Colon (tissue), 2 donors: ENCODE measurements at regions not wholly inside any gene's neighbourhood (a gene's known extent, or its start where the extent isn't known, plus 50 kb on each side); places are given as distances from the start of the nearest gene placed in this dataset.
"Not testable (repeated sequence)": the region's sequence is repeated elsewhere in the genome, so short reads cannot be mapped to it uniquely, and the experiment has no call there.

Source experiments
- FAIRE-seq: peaks from 2 replicates; lab custom pipeline; 2012; peaks lifted over from hg19 to GRCh38; lab: Jason Lieb, UNC
- donor health status: control.
- donor health status: control.

DNA sequence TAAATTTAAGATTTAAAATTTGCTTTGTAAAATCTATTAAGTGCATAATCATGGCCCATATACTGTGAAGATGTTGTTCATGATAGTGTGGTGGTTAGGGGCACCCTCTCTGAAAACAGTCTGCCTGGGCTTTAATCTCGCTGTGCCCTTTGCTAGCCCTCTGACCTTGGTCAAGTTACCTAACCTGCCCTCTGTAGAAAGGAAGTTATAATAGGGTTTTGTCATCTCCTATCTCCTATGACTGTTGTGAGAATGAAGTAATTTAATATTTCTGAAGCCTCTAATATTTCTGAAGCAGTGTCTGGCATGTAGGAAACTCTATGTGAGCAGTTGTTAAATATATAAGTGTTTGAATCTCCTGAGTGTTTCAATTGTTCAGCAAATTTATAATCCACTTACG lies 116.6 kb upstream of the IVNS1ABP start:
- FAIRE-seq: no peak

DNA sequence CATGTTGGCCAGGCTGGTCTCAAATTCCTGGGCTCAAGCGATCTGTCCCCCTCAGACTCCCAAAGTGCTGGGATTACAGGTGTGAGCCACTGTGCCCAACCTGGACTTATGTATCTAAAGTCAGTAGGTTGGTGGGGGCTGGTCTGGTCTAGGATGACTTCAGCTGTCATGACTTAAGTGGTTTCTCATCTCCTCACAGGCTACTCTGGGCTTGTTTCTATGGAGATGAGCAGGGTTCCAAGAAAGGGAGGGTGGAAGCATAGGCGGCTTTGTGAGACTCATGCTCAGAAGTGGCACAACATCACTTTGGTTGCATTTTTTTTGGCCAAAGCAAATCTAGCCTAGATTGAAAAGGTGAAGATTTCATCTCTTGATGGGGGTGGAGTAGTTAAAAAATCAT lies 115.9 kb upstream of the IVNS1ABP start:
- FAIRE-seq: no peak

DNA sequence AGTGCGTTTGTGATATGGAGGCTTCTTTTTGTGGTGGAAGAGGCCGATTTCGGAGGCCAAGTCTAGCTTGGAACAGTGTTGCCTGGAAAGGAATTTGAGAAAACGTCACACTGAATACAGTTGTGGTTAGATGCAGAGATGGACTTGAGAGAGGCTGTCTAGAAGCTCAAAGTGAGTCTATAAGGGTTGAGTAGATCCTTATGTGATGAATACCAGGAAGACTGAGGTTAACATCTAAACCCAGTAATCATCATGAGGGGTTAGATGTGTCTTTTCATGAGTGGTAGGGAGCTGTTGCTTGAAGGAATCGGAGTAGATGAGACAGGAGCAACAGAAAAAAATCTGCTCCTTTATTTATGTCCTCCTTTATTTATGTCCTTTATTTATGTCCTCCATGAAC lies 114.6 kb upstream of the IVNS1ABP start:
- no peak for FAIRE-seq

DNA sequence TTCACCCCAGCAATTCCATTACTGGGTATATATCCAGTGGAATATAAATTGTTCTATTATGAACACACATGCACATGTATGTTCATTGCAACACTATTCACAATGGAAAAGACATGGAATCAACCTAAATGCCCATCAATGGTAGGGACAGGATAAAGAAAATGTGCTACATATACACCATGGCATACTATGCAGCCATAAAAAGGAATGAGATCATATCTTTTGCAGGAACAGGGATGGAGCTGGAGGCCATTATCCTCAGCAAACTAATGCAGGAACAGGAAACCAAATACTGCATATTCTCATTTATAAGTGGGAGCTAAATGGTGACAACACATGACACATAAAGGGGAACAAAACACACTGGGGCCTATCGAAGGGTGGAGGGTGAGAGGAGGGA lies 112.6 kb upstream of the IVNS1ABP start:
- FAIRE-seq: not testable (repeated sequence)

DNA sequence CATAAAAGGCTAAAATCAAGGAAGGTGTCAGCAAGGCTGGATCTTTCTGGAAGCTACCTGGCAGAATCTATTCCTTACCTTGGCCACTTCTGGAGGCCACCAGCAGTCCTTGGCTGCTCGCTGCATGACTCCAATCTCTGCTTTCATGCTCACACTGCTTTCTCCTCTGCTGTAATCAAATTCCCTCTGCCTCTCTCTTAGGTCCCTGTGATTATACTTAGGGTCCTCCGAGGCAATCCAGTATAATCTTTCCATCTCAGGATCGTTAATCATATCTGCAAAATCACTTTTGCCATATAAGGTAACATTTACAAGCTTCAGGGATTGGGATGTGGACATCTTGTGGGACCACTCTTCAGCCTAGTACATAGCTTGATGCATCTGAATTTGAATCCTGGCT lies 110.7 kb upstream of the IVNS1ABP start:
- FAIRE-seq: no peak

DNA sequence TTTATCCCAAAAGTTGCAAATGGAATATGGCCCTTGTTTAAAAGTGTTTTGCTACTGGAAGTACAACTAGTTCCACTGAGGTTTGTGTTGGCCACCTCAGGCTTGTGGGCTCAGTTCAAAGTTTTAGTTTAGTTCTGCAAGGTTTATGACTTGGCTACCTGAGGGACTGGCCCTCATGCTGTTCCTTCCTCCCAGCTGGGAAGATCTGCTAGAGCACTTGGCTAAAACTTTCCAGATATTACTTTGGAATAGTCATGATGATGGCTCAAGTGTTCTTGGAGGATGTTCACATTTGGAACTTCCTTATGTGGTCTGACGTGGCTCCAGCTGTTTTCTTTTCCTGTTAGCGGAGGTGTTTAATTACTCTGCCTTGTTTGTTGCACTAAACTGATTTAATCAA lies 110.2 kb upstream of the IVNS1ABP start:
- FAIRE-seq: no peak

DNA sequence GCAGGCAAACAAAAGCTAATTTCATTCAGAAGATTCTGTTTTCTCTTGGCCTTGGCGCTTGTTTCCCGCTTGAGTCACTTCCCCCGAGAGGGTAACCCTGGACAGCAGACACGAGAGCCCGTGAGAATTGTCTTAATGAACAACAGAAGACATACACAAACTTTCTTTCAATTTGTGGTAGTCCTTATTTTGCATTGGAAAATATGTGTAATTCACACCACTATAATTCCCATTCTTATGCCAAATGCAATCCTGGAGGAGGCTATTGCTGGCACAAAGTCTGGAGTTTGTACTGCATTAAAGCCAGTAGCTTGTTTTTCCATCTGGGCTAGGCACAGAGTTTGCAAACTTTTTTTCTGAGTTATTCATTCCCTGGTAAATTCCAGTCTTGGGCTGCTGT lies 109.8 kb upstream of the IVNS1ABP start:
- no peak for FAIRE-seq

DNA sequence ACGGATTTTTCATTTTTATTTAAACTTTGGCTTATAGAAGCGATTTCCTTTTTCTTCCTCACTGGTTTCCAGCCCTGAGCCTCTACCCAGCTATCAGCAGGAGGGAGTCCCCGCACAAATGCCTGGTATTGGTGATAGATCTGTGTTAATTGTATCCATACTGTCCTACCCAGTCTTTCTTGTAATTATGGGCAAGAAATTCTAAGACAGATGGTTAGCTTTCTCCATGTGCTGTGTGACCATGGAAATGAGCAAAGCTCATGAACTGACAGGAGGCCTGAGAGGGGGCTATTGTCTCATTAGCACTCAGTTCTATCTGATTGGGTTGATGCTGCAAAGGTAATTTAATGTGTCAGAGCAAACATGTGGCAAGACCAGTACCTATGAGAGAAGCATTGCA lies 108.1 kb upstream of the IVNS1ABP start:
- no peak for FAIRE-seq

DNA sequence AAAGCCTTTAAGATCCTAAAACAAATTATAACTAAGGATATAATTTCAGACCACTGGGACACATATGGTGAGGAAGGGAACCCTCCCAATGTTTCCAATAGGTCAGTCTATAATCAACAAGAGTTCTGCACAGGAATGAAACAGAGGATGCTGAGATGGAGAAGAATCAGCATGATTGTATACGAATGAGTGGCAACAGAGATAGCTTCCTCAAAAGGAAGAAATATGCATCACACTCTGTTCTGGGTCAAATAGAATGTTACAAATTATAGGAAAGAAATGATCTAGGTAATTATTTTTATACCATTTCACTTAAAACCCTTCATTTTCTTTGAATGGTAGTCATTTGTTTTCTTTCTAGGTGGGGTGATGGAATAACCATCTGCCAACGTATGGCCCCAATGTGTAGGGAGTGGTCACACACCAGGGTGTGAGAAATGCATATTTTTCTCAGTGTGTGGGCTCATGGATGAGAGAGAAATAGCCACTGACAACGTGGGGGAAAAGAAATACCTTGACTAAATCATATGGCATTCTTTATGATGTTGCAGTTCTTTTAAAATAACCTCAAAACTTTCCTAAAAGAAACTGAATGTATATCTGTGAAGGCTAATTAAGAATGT lies 104.6 kb upstream of the IVNS1ABP start:
- FAIRE-seq: no peak

DNA sequence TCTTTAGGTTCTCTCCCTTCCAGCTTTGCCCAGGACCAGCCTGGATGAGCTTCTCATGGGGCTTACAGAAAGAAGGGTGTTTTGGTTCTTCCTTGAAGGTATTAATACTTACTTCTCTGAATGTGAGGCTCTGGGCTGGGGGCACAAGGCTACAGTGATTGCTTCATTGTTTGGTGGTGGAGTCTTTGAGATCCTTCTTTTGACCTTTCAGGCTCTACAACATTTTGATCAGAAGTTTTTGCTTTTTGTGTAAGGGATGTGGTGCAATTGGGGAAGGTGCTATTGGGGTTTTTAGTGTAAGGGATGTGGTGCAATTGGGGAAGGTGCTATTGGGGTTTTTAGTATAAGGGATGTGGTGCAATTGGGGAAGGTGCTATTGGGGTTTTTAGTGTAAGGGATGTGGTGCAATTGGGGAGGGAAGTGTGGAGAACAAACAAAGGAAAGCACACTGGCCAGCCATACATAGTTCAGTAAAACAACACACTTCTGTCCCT lies 103.6 kb upstream of the IVNS1ABP start:
- no peak for FAIRE-seq

DNA sequence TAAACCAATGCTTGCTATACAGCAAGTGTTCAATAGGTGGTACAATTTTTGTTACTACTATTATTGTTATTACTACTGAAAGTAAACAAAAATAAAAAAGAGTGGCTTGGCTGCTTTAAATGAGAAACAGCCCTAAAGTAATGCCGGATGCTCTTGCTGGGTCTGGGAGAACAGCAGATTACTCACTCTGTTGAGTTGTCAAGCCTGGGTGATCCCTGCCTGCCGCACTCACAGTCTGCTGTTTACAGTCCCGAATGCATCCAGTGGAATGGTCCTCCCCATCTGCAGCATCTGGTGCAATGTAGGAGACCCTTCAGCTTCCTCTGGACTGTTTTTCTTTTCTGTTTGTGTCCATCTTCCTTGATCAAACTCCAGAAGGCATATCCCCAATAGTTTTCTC lies 102.7 kb upstream of the IVNS1ABP start:
- FAIRE-seq: no peak

DNA sequence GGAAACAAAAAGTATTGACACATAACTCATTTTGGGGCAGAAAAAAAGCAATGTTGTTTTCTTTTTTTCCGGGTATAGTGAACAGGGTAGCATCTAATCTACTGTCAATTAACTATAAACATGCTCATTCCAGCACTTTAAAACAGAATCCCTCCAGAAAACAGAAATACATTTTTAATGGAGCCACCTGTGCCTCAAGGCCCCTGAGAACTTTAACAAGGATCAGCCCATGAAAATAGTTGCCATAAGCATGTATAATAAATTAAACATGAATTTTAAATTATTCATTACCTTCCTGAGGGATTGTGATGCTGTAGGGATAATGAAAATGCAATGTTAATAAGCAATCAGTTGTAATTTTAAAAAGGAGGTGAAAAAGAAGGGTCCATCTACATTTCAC lies 101.4 kb upstream of the IVNS1ABP start:
- FAIRE-seq: no peak

DNA sequence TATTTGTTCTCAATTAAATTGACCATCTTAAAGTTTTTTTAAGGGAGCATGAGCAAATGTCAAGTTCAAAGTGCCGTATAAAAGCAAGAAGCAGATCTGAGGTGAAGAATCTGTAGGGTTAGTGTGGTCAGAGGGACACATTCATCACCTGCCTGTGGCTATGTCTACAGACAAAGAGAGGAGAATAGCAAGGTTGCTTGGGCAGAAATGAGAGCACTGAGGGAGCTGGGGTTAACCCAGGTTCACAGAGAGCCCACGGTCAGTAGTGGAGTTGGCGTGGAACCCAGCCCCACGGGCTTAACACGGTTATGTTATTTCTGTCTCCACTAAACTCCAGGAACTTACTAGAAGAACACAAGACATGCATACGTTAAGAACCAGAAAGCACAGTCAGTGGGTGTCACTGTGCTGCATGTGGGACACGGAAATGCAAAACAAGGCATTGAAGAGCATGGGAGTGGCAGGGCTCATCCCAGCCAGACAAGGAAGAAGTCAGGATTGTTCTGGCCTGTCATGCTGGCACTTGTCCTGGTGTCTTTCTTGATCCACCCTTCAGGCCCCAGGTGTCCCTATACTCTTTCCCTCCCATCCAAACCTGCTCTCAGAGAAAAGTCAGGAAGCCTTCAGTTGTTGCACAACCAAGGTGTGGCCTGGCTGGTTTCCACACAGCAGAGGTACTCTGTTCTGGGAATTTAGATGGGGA lies 95.5 kb upstream of the IVNS1ABP start:
- FAIRE-seq: no peak

DNA sequence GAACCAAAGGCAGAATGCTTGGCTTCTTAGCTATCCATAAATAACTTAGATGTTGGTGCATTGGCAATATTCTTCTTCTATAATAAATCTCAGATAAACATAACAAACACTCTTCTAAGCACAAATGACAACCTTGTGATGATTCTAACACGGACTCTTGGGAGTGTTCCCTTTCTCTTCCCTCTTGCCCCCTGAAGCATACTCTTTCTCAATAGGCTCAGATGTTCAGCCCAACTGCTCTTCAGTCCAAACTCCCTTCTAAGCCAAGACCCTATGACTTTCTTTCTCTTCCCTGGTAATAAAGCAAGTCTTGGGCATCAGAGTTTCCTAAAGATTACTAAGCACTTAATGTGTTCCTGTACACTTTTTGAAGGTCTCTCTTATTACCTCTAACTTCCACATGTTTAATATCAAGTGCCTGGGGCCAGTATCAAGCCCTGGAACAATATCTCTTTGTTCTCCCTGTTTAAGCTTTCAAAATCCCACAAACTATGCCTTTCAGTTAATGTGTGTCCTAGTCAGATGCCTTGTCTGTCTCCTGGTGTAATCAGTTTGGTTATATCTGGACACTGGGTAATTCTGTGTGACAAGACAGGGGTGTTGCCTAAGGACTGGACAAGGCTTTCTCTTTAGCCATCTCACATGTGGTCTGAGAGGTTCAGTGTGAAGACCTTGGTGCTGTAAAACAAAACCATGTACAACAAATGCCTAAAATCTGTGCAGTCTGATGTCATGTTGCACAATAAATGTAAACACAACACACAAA lies 92.9 kb upstream of the IVNS1ABP start:
- no peak for FAIRE-seq

DNA sequence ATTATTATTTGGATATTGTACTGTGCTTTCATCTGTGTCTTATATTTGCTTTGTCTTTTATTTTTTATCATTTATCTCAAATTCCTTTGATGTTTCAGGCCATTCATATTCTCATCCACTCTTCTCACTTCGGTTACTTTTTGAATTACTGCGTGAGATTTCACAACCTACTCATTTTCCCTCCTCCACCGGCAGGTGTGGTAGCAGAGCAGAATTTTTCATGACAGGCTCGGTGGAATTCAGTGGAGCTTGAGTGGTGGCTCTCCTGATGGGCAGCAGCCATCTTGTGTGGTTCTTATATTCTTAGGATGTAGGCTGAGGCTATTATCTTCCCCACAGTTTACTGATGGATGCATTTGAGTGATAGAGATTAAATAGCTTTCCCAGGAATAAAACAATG lies 92.3 kb upstream of the IVNS1ABP start:
- FAIRE-seq: no peak

DNA sequence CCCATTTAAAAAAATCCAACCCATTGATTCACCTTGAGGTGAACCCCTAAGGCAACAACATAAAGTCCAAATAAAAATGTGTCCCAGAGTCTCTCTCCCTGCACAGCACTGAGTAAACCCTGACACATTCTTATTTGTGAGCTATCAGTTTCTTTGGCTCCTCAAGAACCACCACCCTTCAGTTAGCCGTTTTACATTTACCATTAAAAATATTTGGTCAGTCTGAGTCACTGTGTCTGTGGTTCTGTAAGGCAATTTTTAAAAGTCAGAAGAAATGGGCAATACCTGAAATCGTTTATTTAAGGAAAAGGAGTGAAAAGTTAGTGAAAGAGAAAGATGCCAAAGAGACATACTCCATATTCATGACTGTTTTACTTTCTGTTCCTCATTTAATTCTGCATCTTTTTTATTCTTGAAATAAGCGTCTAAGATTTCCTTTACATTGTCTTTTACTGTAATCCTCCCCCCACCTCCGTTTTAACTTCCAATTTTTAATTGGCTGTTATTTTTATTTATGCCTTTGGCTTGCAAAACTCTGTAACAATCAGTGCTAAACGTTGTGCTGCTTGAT lies 91.7 kb upstream of the IVNS1ABP start:
- no peak for FAIRE-seq

DNA sequence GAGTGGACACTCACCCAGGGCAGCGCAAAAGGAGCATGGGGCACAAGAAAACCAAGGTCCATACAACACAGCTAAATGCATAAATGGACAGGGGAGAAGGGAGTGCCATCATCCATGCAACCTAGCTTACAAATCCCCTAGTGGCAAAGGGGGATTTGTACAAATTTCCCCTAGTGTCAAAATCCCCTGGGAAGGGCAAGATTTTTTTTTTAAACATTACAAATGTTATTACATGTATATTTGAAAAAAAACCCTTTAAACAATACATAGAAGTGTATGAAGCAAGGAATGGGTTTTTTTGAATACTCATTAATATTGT lies 89.6 kb upstream of the IVNS1ABP start:
- FAIRE-seq: no peak

DNA sequence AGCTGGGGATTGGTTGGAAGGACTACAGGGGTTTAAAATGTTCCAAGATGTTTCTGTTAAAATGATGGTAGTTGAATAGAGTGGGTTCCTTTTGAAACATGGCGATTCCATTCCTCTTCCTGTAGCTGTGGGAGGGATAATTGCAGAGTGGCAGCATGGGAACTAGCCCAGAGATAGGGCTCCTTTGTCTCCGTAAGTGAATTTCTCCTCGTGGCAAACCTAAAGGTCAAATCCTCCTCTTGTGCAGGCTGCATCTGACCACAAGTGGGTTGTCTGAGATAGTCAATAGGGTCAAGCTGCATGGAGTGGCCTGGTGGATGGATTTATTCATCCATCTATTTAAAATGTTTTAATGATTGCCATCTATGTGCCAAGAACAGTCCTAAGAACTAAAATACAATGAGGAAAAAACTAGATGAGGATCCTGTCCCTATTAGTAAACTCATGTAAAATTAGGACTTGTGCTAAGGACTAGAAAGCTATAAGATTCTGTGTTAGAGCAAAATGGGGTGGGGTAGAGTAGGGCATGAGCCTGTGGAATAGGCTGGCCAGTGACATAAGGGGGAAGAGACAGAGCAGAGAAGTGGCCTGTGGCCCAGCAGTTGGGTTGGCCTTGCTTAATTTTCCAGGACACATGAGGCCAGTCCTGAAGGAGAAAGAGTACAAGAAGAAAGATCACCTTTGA lies 89.1 kb upstream of the IVNS1ABP start:
- FAIRE-seq: no peak

DNA sequence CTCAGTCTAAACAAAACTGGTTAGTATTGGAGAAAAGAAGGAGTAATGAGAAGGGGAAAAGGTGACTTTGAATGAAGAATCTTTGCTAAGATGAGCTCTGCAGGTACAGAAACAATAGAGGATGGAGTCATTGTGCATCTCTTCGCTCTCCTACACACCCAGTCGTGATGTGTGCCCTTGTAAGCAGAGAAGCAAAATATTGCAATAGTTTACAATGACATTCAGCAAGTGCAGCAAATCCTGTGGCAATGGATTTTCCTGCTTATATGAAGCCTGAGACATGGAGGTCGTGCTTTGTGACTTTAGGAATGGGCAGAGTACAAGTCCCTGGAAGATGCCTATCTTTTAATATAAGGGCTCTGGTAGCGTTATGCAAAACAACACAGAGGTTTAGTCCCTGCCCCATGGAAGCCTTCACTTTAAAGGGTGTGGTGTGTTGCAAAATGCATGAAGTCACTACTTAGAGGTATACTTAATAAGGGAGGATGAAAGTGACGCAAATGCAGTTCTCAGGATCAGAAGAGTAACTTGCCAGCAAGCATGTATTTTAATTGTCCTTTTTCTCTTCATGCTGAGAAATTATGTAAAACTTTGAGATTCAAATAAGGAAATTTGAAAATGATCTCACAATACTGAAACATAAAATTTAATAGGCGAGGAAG lies 88.0 kb upstream of the IVNS1ABP start:
- no peak for FAIRE-seq

DNA sequence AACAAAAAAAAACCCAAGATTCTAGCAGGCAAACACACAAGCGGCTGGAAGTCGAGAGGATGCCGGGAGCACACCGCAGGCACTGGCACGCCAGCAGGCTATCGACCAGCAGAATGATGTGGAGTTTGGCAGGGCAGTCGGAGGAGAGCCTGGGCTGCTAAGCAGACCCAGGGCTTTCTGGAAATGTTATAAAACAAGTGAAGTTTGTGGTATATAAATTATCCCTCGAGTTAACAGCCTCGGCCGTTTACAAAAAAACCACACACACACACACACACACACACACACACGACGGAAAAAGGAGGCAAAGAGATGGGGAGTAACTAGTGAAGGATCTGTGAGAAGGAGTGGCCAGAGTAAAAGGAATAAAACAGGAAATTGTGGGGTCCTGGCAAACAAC lies 87.2 kb upstream of the IVNS1ABP start:
- no peak for FAIRE-seq

DNA sequence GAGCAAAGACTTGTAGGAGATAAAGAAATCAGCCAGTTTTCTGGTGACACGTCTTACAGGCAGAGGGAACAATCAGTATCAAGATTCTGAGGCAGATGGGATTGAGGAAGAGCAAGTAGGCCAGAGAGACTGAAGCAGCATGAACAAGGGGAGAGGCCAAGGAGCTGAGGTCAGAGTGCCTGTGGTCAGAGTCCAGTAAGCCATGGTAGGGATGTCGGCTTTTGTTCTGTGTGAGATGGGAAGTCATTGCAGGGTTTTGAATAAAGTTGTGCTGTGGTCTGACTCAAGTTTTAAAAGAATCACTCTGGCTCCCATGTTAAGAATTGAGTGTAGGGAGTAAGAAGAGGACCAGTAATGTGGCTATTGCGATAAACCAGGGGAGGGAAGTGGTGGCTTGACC lies 85.9 kb upstream of the IVNS1ABP start:
- no peak for FAIRE-seq

DNA sequence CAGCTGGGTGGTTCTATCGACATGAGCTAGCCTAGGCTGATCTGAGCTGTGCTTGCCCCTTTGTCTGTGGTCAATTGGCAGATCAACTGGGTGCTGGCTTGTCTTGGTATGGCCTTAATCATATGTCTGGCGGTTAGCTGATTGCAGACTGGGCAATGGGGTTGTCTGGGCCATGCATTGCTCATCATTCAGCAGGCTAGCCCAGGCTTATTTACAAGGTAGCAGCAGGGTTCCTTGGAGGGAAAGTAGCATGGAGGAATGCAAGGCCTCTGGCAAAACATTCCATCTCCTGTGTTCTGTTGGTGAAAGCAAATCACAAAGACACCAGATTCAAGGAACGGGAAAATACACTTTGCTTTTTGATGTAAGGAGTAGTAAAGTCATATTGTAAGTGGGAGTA lies 84.0 kb upstream of the IVNS1ABP start:
- FAIRE-seq: no peak
